NCI-H2171 (cell line): ENCODE measurements at regions not wholly inside any gene's neighbourhood (a gene's known extent, or its start where the extent isn't known, plus 50 kb on each side); places are given as distances from the start of the nearest gene placed in this dataset.
"Not testable (repeated sequence)": the region's sequence is repeated elsewhere in the genome, so short reads cannot be mapped to it uniquely, and the experiment has no call there.

Source experiments
- DNase-seq: peaks from one replicate; lab custom pipeline; 2025; lab: John Stamatoyannopoulos, UW

DNA sequence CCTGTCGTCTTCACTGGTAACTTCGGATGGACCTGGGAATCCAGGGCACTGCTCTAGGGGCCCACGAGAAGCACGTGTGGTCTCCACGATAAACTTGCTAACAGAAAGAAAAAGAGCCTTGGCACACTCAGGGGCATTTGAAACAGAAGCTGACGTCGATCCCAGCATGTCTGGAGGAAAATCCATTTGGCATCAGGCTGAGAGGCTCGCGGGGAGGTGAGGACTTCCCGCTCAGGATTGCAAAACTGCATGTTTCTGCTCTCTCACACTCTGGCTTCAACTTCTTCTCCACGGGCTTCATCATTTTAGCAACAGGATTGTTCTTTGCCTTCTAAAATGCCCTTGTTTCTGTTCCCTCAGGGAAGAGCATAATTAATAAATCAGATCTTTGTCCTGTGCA lies 181.7 kb upstream of the COPS8 start:
- DNase-seq: no peak

DNA sequence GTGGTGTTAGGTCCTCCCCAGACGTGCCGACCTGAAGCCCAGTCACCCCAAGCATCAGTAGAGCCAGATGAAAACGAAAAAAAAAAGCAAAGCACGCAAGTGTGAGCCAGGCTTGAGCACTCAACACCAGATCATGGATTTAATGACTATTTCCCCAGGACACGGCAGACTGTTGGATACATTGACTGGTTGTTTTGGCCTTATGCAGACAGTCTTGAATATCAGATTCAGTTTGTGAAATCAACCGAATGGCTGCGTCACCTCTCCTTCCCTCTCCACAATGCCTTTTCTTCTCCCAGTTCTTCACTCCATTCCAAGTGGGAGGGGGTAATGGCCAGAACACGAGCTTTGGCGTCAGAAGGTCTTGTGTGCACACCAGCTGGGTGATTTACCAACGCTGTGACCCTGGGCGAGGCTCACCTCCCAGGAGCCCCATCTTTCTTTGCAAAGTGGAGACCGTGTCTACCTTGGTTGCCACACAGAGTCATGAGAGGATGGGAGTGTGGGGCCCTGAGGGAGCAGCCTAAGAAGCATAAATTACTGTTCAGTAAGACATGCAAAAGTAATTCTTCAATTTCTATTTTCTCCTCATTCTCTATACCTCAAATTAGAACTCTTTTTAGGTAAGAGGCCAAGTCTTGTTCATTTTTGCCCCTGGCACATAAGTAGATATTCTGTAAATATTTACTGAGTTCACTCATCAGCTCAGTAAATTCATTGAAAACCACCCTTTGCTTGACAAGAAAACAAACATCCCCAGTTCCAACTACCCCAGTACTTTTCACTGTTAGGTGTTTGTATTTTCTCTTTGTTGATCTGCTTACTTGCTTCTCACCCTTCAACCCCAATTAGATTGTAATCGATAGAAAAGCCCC lies 181.1 kb upstream of the COPS8 start:
- no peak for DNase-seq

- no peak for DNase-seq
Measured at GRCh38 chr2:236905976-236906375, 179.7 kb upstream of the COPS8 start.

- no peak for DNase-seq
Measured at GRCh38 chr2:236908439-236909192, 177.1 kb upstream of the COPS8 start.

GRCh38 chr2:236909193-236909504 lies 176.5 kb upstream of the COPS8 start:
- DNase-seq: no peak

GRCh38 chr2:236909802-236910201 lies 175.9 kb upstream of the COPS8 start:
- DNase-seq: no peak

GRCh38 chr2:236910781-236911495 lies 174.8 kb upstream of the COPS8 start:
- DNase-seq: no peak

DNA sequence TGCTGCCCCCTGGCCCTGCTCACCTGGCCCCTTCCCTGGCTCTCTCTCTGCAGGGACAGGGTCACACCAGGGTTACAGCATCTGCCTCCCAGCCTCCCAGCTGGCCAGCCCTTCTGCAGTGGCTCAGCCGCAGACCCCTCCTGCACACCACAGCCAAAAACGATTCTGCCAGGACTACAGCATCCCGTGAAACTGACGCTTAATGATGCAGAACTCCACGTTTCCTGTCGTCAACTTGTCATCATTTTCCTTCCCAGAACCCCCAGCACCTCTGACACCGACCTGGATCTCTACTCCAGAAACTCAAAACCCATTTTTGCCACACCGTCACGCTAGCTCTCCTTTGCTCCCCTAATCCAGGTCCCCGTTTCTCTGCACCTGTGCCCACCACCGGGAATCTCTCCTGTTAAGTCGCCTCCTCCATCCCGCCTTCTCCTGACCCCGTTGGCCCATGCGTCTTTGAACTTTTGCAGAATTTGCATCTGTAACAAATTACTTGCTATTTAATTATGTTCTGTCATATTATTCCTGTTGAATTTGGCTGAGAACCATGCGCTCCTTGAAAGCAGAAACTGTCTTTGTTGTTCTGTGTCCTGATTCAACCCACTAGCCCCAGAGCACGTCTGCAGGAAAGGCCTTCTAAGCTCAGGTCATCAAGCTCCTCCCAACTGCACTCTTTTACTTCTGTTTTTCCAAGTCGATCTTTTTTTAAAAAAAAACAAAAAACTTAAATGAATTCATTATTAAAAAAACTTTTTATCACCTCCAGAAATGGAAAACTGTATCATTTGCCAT lies 173.2 kb upstream of the COPS8 start:
- no peak for DNase-seq

DNA sequence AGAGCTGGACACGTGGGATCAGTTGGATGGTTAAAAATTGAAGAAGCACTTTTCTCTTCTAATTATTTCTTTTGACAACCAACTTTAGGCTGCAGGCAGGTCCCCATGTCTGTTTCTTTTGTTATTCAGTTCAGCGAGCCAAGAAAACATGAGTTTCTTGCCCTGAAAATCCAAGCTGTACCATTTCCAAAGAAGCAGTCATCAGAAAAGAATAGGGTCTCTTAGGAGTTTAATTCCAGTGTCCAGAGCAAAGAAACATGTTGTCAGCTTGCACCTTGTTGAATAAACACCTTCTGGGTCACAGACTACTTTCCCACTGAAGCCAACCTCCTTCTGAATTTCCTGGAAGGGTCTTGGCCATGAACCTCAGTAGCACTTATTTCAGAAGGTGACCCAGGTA lies 170.5 kb upstream of the COPS8 start:
- DNase-seq: no peak

GRCh38 chr2:236915726-236916125 lies 170.0 kb upstream of the COPS8 start:
- DNase-seq: no peak

GRCh38 chr2:236916181-236916580 lies 169.5 kb upstream of the COPS8 start:
- DNase-seq: no peak

GRCh38 chr2:236916651-236917050 lies 169.0 kb upstream of the COPS8 start:
- no peak for DNase-seq

- DNase-seq: no peak
Measured at GRCh38 chr2:236917164-236917563, 168.5 kb upstream of the COPS8 start.

DNA sequence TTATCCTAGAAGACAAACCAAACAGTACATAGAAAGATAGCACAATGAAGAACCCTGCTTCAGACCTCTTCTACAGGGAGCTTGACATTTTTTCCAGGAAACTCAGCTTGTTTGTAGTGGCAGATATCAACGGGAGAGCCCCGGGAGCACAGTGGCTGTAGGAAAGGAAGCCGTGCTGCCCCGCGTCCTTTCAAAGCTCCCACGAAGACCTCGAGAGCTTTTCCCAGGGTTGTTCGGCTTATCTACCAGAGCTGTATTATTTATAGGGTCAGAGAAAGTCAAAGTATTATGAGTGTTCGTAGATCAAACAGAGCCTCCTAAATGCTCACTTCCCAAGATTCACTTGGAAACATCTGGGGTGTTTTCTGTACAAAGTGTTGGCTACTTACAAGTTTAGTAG lies 167.1 kb upstream of the COPS8 start:
- DNase-seq: no peak

DNA sequence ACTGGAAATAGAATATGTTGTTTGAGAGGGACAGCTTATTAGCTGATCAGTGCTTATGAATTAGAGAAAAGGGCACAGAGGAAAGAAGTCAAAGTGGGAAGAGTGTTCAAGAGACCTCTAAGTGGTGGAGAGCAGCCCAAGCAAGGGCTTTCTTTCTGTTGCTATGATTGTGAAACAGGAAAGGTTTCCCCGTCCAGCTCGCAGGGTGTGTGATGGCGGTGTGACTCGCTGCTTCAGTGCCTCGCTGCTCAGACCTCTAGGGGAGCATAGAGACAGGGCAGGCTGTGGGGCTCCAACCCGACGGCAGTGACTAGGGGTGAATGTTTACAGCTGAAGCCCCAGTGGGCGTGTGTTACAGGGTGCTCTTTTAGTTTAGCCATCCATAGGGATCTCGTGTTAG lies 166.5 kb upstream of the COPS8 start:
- no peak for DNase-seq

DNA sequence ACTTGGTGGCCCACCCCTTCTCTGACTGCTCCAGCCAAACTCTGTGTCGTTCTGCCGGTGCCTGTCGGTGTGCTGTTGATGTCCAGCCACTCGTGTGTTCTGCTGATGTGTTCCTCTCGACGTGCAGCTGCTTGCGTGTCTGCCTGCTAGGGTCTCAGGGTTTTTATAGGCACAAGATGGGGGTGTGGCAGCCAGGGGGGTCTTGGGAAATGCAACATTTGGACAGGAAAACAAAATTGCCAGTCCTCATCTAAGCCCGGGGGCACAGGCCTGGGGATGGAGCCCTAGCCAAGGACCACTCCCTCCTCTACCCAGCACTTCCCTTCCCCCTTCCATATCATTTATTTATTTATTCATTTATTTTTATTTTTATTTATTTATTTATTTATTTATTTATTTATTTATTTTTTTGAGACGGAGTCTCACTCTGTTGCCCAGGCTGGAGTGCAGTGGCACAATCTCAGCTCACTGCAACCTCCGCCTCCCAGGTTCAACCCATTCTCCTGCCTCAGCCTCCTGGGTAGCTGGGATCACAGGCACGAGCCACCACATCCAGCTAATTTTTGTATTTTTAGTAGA lies 165.8 kb upstream of the COPS8 start:
- not testable (repeated sequence) for DNase-seq

GRCh38 chr2:236922061-236922460 lies 163.6 kb upstream of the COPS8 start:
- no peak for DNase-seq

GRCh38 chr2:236928380-236929037 lies 157.2 kb upstream of the COPS8 start:
- DNase-seq: no peak

- no peak for DNase-seq
Measured at GRCh38 chr2:236932831-236933361, 152.8 kb upstream of the COPS8 start.

GRCh38 chr2:236934166-236934565 lies 151.5 kb upstream of the COPS8 start:
- no peak for DNase-seq

DNA sequence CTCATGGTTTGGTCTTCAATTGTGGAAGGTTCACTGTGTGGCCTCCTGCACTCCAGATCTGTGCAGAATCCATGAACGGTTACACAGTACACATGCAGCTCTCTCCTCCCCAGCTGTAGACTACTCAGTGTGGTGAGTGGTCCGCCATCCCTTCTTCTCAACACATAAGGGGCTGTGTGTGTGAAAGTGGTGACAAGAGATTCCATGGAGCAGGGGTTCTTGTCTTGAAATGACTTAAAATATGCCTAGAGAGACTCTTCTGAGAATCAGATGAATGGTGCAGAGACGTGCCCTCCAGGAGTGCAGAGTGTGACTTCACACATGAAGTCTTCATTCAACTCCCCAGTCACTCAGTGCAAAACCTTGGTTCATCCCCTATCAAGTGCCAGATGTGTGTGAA lies 151.0 kb upstream of the COPS8 start:
- DNase-seq: no peak
